Esophagus muscularis mucosa (tissue), 4 donors: ENCODE measurements at regions not wholly inside any gene's neighbourhood (a gene's known extent, or its start where the extent isn't known, plus 50 kb on each side); places are given as distances from the start of the nearest gene placed in this dataset.

Experiments
- DNase-seq: peaks from one replicate; pipeline ENCODE4 v3.0.0-alpha.2; 2017; ENCODE audit errors: extremely low spot score
- H3K27ac ChIP-seq, 4 donors: fragments of 200-600 bp; sonication (generic); replicated peaks in 1 of 4; 1 replicate in 3 of 4; 2 replicates in 1 of 4; pipeline ENCODE4 v1.5.1; 2016 to 2019; ENCODE audit warnings: mild to moderate bottlenecking in 1 of 4
- H3K27me3 ChIP-seq, 4 donors: fragments of 200-600 bp; sonication (generic); one replicate each; pipeline versions ENCODE4 v1.5.1 to v1.6.0; 2016 to 2019
- H3K36me3 ChIP-seq, 4 donors: fragments of 200-600 bp; sonication (generic); one replicate each; pipeline ENCODE4 v1.5.1; 2016 to 2019
- H3K4me1 ChIP-seq, 4 donors: fragments of 200-600 bp; sonication (generic); one replicate each; pipeline ENCODE4 v1.5.1; 2016 to 2019
- H3K4me3 ChIP-seq, 4 donors: fragments of 200-600 bp; sonication (generic); 1 replicate in 2 of 4; 2 replicates in 2 of 4; pipeline ENCODE4 v1.5.1; 2016 to 2019; ENCODE audit warnings: mild to moderate bottlenecking in 4 of 4, moderate library complexity in 1 of 4
- H3K9me3 ChIP-seq, 4 donors: fragments of 200-600 bp; sonication (generic); 1 replicate in 3 of 4; 2 replicates in 1 of 4; pipeline ENCODE4 v1.5.1; 2016 to 2019
- CTCF ChIP-seq, 3 experiments: fragments of 200-600 bp in 2 of 3; fragments of 450-650 bp in 1 of 3; sonication (generic) in 2 of 3; IDR thresholded peaks; one replicate each; pipeline ENCODE4 v1.5.1; 2017 to 2019; ENCODE audit warnings: antibody characterized with exemption in 3 of 3, mild to moderate bottlenecking in 2 of 3, moderate library complexity in 1 of 3
- EP300 ChIP-seq: sonication (generic); formaldehyde crosslinking; IDR thresholded peaks from one replicate; pipeline ENCODE4 v1.6.1; 2017; ENCODE audit warnings: antibody characterized with exemption
- POLR2A ChIP-seq: fragments of 450-650 bp; IDR thresholded peaks from one replicate; pipeline ENCODE4 v1.6.1; 2017; ENCODE audit warnings: antibody characterized with exemption, moderate library complexity, mild to moderate bottlenecking, low read depth
- POLR2AphosphoS5 ChIP-seq, 2 donors: sonication (generic); formaldehyde crosslinking; IDR thresholded peaks; one replicate each; pipeline ENCODE4 v1.6.1; 2017; ENCODE audit warnings: antibody characterized with exemption in 2 of 2
- WGBS: methylation state at CpG from one replicate; pipeline ENCODE4 v1.1.5; 2018; 5-methylcytosine and 5-hydroxymethylcytosine counted together
- intact Hi-C: fragments of 100-400 bp; cut with DNase I; formaldehyde crosslinking; loops from one replicate; pipeline ENCODE4 v1.15.1; 2023

- 52% methylated on average over 5 of the region's 5 CpGs for WGBS
- Histone ChIP-seq H3K4me3 (no peak overlapping the region), H3K9me3 (no peaks in the 10 kb centered on the region), H3K27me3 (no peaks in the 10 kb centered on the region), H3K4me1 (peaks cover 16 to 30% (median 28%) of the 10 kb centered on the region in 4 donors), H3K36me3 (no peaks in the 10 kb centered on the region), H3K27ac (peak overlapping the region in 2 of 4 donors; percentile 15 to 68)
- DNase-seq: no peak
- TF ChIP-seq CTCF (IDR thresholded peaks at IDR 0.05) (no peak), EP300 (no peak)
- intact Hi-C loops: no loop called here
Measured at GRCh38 chr20:39850821-39851330, 838.2 kb downstream of the MAFB start.

- intact Hi-C loops: no loop called here
- 25% methylated on average over 1 of the region's 1 CpG for WGBS
- no peaks in the 10 kb centered on the region for H3K9me3 ChIP-seq
- peaks cover 16 to 30% (median 28%) of the 10 kb centered on the region in 4 donors for H3K4me1 ChIP-seq
- H3K27ac ChIP-seq: peak overlapping the region in 3 of 4 donors; percentile 13 to 68 (median 51)
- no peak for TF ChIP-seq EP300
- no peak for TF ChIP-seq CTCF (IDR thresholded peaks at IDR 0.05)
- TF ChIP-seq POLR2AphosphoS5 (IDR thresholded peaks at IDR 0.05): no peak
- TF ChIP-seq POLR2A: no peak
- no peak for DNase-seq
- H3K36me3 ChIP-seq: no peaks in the 10 kb centered on the region
- no peaks in the 10 kb centered on the region for H3K27me3 ChIP-seq
- no peak overlapping the region for H3K4me3 ChIP-seq
Measured at GRCh38 chr20:39850246-39850645, 838.8 kb downstream of the MAFB start.

- intact Hi-C loops: no loop called here
- no peak overlapping the region for H3K4me3 ChIP-seq
- peak overlapping the region in 3 of 4 donors; percentile 13 to 68 (median 51) for H3K27ac ChIP-seq
- H3K9me3 ChIP-seq: no peaks in the 10 kb centered on the region
- no peaks in the 10 kb centered on the region for H3K27me3 ChIP-seq
- TF ChIP-seq EP300 (no peak), POLR2AphosphoS5 (IDR thresholded peaks at IDR 0.05) (peak in 1 of 2 donors; percentile 14)
- DNase-seq: no peak
- peaks cover 16 to 30% (median 28%) of the 10 kb centered on the region in 4 donors for H3K4me1 ChIP-seq
- no peaks in the 10 kb centered on the region for H3K36me3 ChIP-seq
- WGBS: 17% methylated on average over 3 of the region's 9 CpGs
Measured at GRCh38 chr20:39849664-39850063, 839.4 kb downstream of the MAFB start.

- Histone ChIP-seq H3K27me3 (no peaks in the 10 kb centered on the region), H3K36me3 (no peaks in the 10 kb centered on the region), H3K27ac (peak overlapping the region in 1 of 4 donors; percentile 68), H3K4me3 (no peak overlapping the region), H3K9me3 (no peaks in the 10 kb centered on the region), H3K4me1 (peaks cover 16 to 30% (median 28%) of the 10 kb centered on the region in 4 donors)
- intact Hi-C loops: no loop called here
- DNase-seq: no peak
- 75% methylated on average over 5 of the region's 5 CpGs for WGBS
- no peak for TF ChIP-seq EP300
- no peak for TF ChIP-seq POLR2A
Measured at GRCh38 chr20:39849171-39849570, 839.9 kb downstream of the MAFB start.

GRCh38 chr20:39839399-39840119 is 849.5 kb downstream of the MAFB start:
- WGBS: 92% methylated on average over 9 of the region's 9 CpGs
- no peak for DNase-seq

GRCh38 chr20:39837561-39837960 is 851.5 kb downstream of the MAFB start:
- H3K36me3 ChIP-seq: no peaks in the 10 kb centered on the region
- H3K27ac ChIP-seq: no peak overlapping the region
- H3K9me3 ChIP-seq: no peaks in the 10 kb centered on the region
- DNase-seq: no peak
- H3K27me3 ChIP-seq: no peaks in the 10 kb centered on the region
- H3K4me1 ChIP-seq: peaks cover 0 to 7% (median 0%) of the 10 kb centered on the region in 4 donors
- intact Hi-C loops: no loop called here
- TF ChIP-seq POLR2AphosphoS5 (IDR thresholded peaks at IDR 0.05) (no peak), EP300 (no peak), POLR2A (no peak), CTCF (IDR thresholded peaks at IDR 0.05) (no peak)
- 83% methylated on average over 3 of the region's 3 CpGs for WGBS
- H3K4me3 ChIP-seq: no peak overlapping the region

More at GRCh38 chr20:39839399-39840119, 849.5 kb downstream of the MAFB start:
- H3K9me3 ChIP-seq: no peaks in the 10 kb centered on the region
- intact Hi-C loops: no loop called here
- no peak overlapping the region for H3K4me3 ChIP-seq
- H3K27ac ChIP-seq: no peak overlapping the region
- H3K27me3 ChIP-seq: no peaks in the 10 kb centered on the region
- no peaks in the 10 kb centered on the region for H3K36me3 ChIP-seq
- TF ChIP-seq EP300: no peak
- no peak for TF ChIP-seq POLR2AphosphoS5 (IDR thresholded peaks at IDR 0.05)
- peaks cover 0 to 7% (median 0%) of the 10 kb centered on the region in 4 donors for H3K4me1 ChIP-seq
